ENCODE measurements at regions not wholly inside any gene's neighbourhood (a gene's known extent, or its start where the extent isn't known, plus 50 kb on each side); places are given as distances from the start of the nearest gene placed in this dataset.
"Not testable (repeated sequence)": the region's sequence is repeated elsewhere in the genome, so short reads cannot be mapped to it uniquely, and the experiment has no call there.

- no peak for DNase-seq (ENCODE audit: low read depth in 3 of 3)
Measured at GRCh38 chr1:199411506-199411905, 616.0 kb upstream of the NR5A2 start.

GRCh38 chr1:199422206-199422605 lies 605.3 kb upstream of the NR5A2 start:
- DNase-seq (ENCODE audit: low read depth in 3 of 3): no peak

GRCh38 chr1:199447906-199448305 lies 579.6 kb upstream of the NR5A2 start:
- DNase-seq (ENCODE audit: low read depth in 3 of 3): no peak

- DNase-seq (ENCODE audit: low read depth in 3 of 3): no peak
Measured at GRCh38 chr1:199448646-199449045, 578.9 kb upstream of the NR5A2 start.

- no peak for DNase-seq (ENCODE audit: low read depth in 3 of 3)
Measured at GRCh38 chr1:199449221-199449620, 578.3 kb upstream of the NR5A2 start.

- DNase-seq (ENCODE audit: low read depth in 3 of 3): no peak
Measured at GRCh38 chr1:199449681-199450080, 577.8 kb upstream of the NR5A2 start.

- DNase-seq (ENCODE audit: low read depth in 3 of 3): no peak
Measured at GRCh38 chr1:199452627-199453026, 574.9 kb upstream of the NR5A2 start.

GRCh38 chr1:199453723-199454122 lies 573.8 kb upstream of the NR5A2 start:
- DNase-seq (ENCODE audit: low read depth in 3 of 3): no peak

- no peak for DNase-seq (ENCODE audit: low read depth in 3 of 3)
Measured at GRCh38 chr1:199460933-199461332, 566.6 kb upstream of the NR5A2 start.

- DNase-seq (ENCODE audit: low read depth in 3 of 3): peak in 2 of 3 donors; percentile 0 to 9
Measured at GRCh38 chr1:199463521-199464127, 563.9 kb upstream of the NR5A2 start.

GRCh38 chr1:199466961-199467360 lies 560.5 kb upstream of the NR5A2 start:
- DNase-seq (ENCODE audit: low read depth in 3 of 3): no peak

- DNase-seq (ENCODE audit: low read depth in 3 of 3): no peak
Measured at GRCh38 chr1:199472018-199472417, 555.5 kb upstream of the NR5A2 start.

GRCh38 chr1:199472978-199473377 lies 554.5 kb upstream of the NR5A2 start:
- DNase-seq (ENCODE audit: low read depth in 3 of 3): no peak

- no peak for DNase-seq (ENCODE audit: low read depth in 3 of 3)
Measured at GRCh38 chr1:199474738-199475137, 552.8 kb upstream of the NR5A2 start.

GRCh38 chr1:199482426-199482825 lies 545.1 kb upstream of the NR5A2 start:
- no peak for DNase-seq (ENCODE audit: low read depth in 3 of 3)

GRCh38 chr1:199489594-199489993 lies 537.9 kb upstream of the NR5A2 start:
- DNase-seq (ENCODE audit: low read depth in 3 of 3): no peak

- DNase-seq (ENCODE audit: low read depth in 3 of 3): no peak
Measured at GRCh38 chr1:199490769-199491527, 536.6 kb upstream of the NR5A2 start.

- no peak for DNase-seq (ENCODE audit: low read depth in 3 of 3)
Measured at GRCh38 chr1:199495432-199495831, 532.1 kb upstream of the NR5A2 start.

- not testable (repeated sequence) for DNase-seq (ENCODE audit: low read depth in 3 of 3)
Measured at GRCh38 chr1:199498802-199499201, 528.7 kb upstream of the NR5A2 start.

- DNase-seq (ENCODE audit: low read depth in 3 of 3): no peak
Measured at GRCh38 chr1:199508072-199508471, 519.4 kb upstream of the NR5A2 start.

GRCh38 chr1:199508653-199509052 lies 518.9 kb upstream of the NR5A2 start:
- no peak for DNase-seq (ENCODE audit: low read depth in 3 of 3)

GRCh38 chr1:199509456-199509855 lies 518.1 kb upstream of the NR5A2 start:
- DNase-seq (ENCODE audit: low read depth in 3 of 3): no peak

- no peak for DNase-seq (ENCODE audit: low read depth in 3 of 3)
Measured at GRCh38 chr1:199510314-199510713, 517.2 kb upstream of the NR5A2 start.
